Mammary epithelial cell (primary cell): ENCODE measurements at regions not wholly inside any gene's neighbourhood (a gene's known extent, or its start where the extent isn't known, plus 50 kb on each side); places are given as distances from the start of the nearest gene placed in this dataset.

ENCODE experiments used
- EZH2 ChIP-seq: IDR thresholded peaks from 2 replicates; pipeline ENCODE4 v1.6.1; 2012; ENCODE audit warnings: low read length, inconsistent platforms, borderline replicate concordance
- TF ChIP-seq, protein P1 (sequence below), 2 donors: IDR thresholded peaks in 1 of 2; conservative IDR thresholded peaks in 1 of 2; 2 replicates each; pipeline ENCODE4 v1.5.1; 2011 to 2012; ENCODE audit warnings: inconsistent platforms in 2 of 2, low read length in 2 of 2, mild to moderate bottlenecking in 2 of 2, control low read depth in 1 of 2, low read depth in 1 of 2; ENCODE audit not compliant: insufficient read depth in 1 of 2; ENCODE audit errors: extremely low read depth in 1 of 2

DNA sequence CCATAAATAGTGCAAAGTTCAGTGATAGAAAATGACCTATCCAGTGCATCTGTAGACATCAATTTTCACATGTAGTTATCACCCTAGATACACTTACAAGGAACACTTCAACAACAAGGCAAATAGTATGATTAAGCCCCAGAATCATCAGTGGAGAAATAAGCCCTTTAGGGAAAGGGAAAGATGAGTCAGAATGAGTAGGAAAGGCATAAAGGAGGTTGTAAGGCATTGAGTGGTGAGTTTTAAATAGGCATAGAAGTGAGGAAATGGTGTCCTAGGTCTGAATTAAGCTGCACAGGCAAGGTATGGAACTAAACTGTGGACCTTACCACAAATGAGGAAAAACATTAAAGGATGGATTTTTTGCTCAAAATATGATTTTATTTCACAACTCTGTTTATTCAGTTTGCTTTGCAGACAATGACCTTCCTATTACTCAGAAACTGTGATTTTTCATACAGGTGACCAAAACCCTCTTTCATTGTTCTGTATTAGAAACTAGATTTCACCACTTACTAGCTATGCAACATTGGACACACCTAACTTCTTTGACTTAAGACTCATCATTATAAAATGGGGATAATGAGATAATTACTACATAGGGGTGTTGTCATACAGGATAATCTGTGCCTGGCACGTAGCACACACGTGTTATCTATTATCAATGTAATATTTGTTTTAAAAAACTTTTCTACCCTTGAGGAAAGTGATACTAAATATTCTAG, 57.0 kb upstream of the MAP9 start:
- no peak for TF ChIP-seq EZH2
- TF ChIP-seq, protein P1, sequence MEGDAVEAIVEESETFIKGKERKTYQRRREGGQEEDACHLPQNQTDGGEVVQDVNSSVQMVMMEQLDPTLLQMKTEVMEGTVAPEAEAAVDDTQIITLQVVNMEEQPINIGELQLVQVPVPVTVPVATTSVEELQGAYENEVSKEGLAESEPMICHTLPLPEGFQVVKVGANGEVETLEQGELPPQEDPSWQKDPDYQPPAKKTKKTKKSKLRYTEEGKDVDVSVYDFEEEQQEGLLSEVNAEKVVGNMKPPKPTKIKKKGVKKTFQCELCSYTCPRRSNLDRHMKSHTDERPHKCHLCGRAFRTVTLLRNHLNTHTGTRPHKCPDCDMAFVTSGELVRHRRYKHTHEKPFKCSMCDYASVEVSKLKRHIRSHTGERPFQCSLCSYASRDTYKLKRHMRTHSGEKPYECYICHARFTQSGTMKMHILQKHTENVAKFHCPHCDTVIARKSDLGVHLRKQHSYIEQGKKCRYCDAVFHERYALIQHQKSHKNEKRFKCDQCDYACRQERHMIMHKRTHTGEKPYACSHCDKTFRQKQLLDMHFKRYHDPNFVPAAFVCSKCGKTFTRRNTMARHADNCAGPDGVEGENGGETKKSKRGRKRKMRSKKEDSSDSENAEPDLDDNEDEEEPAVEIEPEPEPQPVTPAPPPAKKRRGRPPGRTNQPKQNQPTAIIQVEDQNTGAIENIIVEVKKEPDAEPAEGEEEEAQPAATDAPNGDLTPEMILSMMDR (conservative IDR thresholded peaks at IDR 0.05 in 1 of 2, IDR thresholded peaks at IDR 0.05 in 1 of 2; ENCODE audit: extremely low read depth in 1 of 2, insufficient read depth in 1 of 2, low read depth in 1 of 2, low read length in 2 of 2): no peak
